ENCODE measurements at regions not wholly inside any gene's neighbourhood (a gene's known extent, or its start where the extent isn't known, plus 50 kb on each side); places are given as distances from the start of the nearest gene placed in this dataset.
A peak's percentile ranks its signal among the peaks of the same experiment; 100 is the strongest.

DNA sequence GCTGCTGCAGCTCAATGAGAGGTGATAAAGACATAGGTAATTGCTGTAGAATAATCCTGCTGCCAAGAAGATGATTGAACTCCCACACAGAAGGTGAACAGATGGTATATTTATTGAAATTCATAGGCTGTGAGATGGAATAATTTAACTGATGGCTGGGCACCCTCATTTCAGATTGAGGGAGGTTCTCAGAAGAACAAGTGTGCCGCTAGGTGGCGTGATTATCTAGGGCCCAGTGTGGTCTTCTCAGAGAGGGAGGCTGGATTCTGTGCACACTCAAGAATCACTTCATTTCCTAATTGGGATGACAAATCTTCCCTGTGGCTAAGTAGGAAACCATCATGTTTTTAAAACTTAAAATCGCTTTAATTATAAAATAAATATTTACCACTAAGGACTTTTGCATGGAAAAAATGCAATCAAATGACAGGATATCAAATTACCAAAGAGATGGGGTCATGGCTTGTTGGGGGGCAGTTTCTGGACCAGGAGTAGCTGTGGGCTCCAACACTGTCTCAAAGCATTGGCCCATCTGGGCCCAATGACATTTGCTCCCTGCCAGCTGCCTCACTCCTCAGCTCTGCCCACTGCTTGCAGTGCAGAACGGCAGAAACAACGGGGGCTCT is 132.3 kb downstream of the SNAPC1 start:
- peak; percentile 41 for DNase-seq

GRCh38 chr14:61897300-61897699 is 135.1 kb downstream of the SNAPC1 start:
- DNase-seq, result no peak

- no peak for DNase-seq
These were observed 136.3 kb downstream of the SNAPC1 start for GRCh38 chr14:61898568-61898967.

- no peak for DNase-seq
These were observed 137.3 kb downstream of the SNAPC1 start for GRCh38 chr14:61899497-61899896.

DNA sequence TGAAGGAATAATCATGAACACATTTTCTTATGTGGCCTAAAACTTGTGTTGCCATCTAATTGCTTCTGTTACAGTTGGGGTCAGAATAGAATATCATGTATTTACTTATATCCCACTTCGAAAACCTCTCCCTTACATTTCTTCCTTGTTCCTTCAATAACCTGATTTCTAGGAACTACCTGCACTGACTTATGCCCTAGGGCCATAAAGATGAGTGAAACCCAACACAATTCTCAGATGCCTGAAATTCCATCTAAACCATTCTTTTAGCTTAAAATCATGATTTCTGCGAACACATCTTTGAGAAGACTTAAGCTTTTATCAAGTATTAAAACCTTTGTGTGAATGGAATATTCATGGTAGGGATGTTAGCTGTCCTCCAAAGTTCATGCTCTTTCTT is 142.7 kb downstream of the SNAPC1 start:
- DNase-seq, result no peak

GRCh38 chr14:61911574-61911973 is 149.4 kb downstream of the SNAPC1 start:
- DNase-seq, result peak; percentile 22

GRCh38 chr14:61918998-61919397 is 156.8 kb downstream of the SNAPC1 start:
- DNase-seq, result no peak

DNA sequence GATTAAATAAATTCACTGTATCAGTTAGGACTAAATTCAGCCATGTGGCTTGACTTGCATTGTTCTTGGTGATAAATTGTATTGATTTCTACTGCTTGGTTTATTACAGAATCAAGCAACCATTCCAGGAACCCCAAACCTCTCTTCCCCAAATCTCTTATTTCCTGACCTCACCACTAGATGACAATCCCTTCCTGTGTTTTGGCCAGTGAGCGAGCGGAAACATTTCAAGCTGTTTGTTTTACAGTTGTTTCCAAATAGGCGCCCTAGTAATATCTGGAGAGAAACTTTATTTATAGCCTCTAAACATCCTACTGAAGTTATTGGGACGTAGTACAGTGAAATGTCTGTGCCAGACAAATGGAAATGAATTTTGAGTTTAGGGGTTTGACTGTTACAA is 161.1 kb downstream of the SNAPC1 start:
- no peak for DNase-seq

GRCh38 chr14:61925043-61925442 is 162.8 kb downstream of the SNAPC1 start:
- DNase-seq, result peak; percentile 20

DNA sequence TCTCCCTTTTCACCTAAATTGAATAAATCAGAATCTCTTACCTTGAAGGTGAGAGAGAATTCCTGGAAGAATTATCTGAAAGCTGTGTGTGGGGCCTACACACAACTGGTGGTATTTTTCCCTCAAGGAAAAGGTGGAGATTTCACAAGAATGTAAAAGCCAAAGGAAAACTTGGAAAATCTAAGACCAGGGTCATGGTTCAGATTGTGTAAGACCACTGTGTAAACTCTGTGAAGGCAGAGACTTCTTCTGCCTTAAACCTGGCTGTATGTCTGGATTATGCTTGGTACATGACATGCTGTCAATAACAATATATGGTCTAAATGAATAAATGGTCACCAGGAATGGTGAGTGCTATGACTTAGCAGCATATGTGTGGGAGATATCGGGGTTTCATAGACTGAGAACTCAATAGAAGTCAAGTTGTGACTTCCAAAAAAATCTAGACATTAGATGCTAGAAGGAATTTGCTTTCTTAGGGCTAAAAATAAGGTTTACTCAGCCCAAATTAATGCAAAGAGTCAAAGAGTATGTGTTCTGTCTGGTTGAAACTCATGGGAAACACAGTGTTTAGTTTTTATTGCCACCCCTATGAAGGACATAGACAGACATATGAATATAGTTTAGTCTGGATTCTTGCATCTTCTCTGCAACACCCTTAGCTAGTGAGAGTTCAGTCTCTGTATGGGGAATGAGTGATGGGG is 163.7 kb downstream of the SNAPC1 start:
- no peak for DNase-seq

DNA sequence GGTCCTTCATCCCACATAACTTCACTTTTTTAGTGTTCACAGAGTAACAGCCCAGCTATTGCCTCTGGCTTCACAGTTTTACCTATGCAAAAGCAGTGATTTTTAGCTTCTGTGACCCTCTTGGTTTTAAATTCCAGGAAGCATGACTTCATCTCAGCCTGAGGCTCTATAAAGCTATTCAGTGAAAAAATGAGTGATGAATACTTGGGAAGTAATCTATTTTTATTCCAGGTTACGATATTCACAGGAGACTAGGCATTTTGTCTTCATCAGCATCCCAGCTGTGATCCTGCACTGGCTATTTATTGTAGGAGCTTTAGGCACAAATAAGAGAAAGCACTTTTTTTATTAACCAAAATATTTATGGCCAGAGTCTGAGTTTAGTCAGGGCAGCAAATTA is 164.8 kb downstream of the SNAPC1 start:
- no peak for DNase-seq

- no peak for DNase-seq
These were observed 165.3 kb downstream of the SNAPC1 start for GRCh38 chr14:61927520-61927919.

DNA sequence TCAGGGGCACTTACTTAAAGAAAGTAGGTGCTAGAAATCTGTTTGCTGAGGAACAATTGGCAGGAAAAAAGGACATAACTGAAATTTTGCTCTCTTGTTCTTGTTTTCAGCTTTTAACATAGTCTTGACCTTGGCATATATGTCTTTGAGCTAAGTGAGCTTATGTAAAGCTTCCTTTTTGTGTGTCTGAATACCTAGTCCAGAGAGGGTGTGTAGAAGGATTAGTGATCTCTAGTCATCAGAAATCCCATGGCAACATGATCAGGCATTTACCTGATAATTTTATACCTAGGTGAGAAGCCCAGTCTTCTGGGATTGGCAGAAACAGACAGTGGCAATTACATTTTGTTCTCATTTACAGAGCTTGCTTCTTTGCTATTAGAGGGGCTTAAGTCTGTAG is 166.1 kb downstream of the SNAPC1 start:
- no peak for DNase-seq

GRCh38 chr14:61928701-61929100 is 166.5 kb downstream of the SNAPC1 start:
- no peak for DNase-seq

DNA sequence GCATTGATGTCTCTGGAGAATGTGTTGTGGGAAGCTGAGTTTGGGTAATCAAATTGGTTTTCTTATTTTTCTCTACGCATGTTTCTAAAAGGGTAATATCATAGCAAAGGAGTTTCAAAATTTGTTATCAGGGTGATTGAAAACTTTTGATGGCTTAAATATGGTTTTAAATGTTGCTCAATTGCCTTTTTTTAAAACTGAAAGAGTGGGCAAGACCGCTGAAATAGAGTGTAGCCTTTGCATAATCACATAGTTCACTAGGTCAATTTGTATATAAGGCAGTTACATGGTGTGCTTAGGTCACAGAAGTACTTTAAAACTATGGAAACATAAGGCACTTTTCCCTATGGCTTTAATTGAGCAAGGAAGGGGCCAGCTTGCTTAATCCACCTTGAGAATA is 167.4 kb downstream of the SNAPC1 start:
- no peak for DNase-seq

DNA sequence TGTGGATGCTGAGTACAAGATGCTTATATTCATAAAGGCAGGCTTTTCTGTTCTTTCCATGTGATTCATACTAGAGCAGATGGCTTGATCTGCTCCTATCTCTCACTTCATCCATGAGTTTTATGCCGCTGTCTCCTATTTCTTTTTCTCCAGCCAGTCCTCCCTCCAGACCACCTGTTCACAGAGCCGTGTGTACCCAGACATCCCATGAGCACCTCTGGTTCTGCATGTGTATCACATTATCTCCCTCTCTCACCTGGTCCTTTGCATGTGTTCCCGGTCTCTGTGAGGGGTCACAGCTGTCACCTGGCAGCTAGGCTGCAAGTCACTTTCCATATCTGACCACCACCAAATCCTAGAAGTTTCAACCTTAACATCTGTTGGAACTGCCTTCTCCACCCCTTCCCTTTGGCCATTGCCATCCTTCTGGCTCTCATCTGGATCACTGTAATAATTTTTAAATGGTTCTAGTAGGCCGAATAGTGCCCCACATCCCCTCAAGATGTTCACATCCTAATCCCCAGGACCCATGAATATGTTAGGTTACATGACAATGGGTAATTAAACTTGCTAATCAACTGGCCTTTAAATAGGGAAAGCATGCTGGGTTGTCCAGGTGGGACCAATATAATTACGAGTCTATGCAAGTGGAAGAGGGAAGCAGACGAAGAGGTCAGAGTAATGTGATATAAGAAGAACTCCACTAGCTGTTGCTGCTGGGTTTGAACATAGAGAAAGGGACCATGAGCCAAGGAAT is 168.1 kb downstream of the SNAPC1 start:
- no peak for DNase-seq

DNA sequence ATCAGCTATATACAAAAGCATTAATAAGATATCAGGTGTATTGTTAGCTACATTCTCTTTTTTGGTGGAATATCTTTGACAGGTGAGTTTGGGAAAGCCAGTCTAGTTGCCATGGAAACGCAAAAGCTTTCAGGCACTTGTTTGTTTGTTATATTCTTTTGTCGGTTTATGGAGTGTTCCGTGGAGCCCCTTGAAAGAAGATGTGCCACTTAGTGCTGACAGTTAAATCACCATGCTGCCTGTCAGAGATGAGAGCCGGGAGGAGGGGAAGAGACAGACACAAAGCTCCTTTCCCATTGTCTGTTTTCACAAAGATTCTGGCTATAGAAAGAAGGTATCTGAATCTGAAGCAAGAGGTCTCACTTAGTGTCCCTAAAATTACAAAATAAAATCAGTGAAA is 170.8 kb downstream of the SNAPC1 start:
- no peak for DNase-seq

DNA sequence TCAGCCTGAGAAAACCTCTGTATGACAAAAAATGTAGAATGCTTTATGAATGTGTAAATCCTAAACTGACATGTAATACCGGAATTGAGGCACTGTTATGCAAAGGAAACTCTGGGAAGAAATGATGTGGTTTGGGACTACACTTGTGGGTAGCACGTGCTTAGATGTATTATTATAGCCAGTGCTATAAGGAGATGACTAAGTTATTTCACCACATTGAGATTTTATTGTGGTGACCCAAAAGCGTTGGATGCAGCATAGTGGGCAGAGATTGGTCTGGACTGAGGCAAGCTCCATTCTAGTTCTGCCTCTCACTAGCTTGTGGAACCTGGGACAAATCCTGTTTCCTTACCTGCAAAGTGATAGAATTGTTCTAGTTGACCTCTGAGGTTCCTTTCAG is 172.2 kb downstream of the SNAPC1 start:
- DNase-seq, result no peak

DNA sequence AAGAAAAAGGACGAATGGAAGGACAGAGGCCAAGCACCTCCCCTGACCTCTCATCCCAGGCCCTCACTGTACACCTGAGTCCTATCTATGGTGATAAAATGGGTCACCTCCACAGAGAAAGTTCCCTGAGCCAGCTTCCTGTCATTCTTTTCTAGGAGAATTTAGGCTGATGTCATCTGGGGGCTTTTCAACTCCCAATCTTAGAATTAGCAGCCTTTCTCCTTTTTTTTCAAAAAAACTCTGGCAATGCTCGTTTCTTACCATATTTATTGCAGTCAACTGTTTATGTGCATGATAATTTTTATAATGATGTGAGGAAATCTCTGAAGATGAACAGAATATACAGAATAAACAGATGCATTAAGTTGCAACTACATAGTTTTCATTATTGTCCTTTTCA is 177.6 kb downstream of the SNAPC1 start:
- DNase-seq, result no peak

DNA sequence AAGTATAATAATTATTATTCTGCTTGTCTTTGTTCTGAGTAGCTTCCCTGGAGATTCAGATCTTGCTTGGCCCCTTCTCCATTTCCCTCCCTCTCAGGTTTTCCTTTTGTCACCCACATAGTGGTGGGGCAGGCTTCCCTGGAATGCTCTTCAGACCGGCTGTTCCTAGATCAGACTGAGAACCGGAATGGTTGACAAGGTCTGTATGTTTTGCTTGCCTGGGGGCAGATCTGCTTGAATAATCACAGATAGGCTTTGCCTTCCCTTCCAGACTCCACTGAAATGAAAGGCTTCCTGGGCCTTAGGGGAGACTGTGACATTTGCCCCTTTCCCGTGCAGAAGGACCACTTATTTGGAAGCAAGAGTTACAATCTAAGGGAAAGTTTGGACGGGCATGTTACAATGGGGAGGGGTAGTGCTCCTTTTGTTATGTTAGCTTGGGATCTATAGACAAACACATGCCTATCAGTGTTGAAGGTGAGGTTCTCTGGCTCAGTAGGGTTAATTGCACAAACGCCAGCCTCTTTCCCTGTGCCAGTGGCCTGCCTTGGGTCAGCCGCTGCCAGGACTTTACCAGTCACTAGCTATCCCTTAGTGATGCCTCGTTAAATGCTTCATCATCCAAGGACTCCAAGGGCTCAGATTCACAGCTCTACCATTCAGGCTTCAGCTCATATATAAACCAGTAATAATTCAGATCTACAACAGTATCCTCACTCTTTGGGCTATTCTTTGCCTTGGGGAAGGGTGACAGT is 178.6 kb downstream of the SNAPC1 start:
- DNase-seq, result no peak

- no peak for DNase-seq
These were observed 179.4 kb downstream of the SNAPC1 start for GRCh38 chr14:61941421-61942150.

- no peak for DNase-seq
These were observed 186.2 kb downstream of the SNAPC1 start for GRCh38 chr14:61948376-61948775.

DNA sequence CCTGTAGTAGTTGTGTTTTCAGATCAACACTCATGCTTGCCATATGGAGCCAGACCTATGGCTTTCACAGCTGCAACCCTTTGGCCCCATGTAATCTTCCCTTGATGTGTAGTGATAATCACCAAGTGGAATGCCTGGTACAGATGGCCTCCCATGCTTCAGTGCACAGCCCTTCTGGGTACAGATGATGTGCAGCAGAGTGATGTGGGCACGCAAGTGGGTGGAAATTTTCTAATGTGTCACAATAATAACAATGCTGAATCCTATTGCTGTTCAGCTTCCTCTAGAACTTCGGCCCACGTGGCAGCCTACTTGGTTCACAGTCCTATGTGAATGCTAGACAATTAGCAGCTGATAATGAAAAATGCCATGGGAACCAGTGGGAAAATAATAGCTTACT is 188.1 kb downstream of the SNAPC1 start:
- DNase-seq, result no peak
